ENCODE measurements at regions not wholly inside any gene's neighbourhood (a gene's known extent, or its start where the extent isn't known, plus 50 kb on each side); places are given as distances from the start of the nearest gene placed in this dataset.

DNA sequence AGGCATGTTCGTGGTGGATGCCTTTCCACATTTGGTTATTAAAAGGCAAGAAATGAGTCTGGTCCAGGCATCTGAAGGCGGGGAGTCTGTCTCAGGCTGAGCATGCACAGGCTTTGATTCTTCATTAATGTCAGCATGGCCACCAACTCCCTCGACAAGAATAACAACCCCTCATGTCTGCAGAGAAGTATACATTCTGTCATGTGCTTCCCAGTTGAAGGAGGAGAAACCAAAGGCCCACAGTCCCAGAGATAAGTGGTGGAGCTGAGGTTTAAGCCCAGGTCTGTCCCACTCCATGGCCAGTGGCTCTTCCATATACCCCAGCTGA is 61.6 kb upstream of the LAPTM5 start:
- DNase-seq (ENCODE audit: low spot score), result no peak
- TF ChIP-seq, protein P1, sequence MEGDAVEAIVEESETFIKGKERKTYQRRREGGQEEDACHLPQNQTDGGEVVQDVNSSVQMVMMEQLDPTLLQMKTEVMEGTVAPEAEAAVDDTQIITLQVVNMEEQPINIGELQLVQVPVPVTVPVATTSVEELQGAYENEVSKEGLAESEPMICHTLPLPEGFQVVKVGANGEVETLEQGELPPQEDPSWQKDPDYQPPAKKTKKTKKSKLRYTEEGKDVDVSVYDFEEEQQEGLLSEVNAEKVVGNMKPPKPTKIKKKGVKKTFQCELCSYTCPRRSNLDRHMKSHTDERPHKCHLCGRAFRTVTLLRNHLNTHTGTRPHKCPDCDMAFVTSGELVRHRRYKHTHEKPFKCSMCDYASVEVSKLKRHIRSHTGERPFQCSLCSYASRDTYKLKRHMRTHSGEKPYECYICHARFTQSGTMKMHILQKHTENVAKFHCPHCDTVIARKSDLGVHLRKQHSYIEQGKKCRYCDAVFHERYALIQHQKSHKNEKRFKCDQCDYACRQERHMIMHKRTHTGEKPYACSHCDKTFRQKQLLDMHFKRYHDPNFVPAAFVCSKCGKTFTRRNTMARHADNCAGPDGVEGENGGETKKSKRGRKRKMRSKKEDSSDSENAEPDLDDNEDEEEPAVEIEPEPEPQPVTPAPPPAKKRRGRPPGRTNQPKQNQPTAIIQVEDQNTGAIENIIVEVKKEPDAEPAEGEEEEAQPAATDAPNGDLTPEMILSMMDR (IDR thresholded peaks at IDR 0.05), result no peak
- no peak overlapping the region for H3K27ac ChIP-seq
- no peak overlapping the region for H3K4me3 ChIP-seq

DNA sequence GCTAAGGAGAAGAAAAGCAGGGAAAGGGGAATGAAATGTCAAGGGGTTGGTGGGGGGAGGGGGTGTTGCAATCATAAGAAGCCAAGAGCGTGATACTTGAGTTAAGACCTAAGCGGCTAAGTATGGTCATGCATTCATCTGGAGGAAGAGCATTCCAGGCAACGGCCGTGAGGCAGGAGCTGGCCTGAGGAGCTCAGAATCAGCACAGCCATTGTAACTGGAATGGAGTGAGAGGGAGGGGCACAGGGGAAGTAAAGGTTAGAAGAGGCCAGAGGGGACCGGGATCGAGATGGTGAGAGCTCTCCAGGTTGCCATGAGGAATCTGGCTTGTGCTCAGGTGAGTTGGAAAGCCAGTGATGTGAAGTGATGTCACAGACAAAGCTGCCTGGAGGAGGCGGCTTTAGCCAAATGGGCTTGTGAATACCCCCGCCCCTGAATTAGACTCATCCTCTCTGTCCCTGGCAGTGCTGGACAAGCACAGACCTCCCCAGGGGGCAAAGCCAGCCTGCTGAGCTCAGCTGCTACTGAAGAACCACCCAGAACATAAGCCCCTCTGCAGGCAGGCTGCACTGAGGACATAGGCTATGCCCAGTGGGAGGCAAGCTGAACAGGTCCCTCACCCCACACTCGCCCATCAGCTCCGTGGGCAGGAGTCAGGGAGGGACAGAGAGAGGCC is 61.1 kb upstream of the LAPTM5 start:
- Histone ChIP-seq H3K27ac (no peak overlapping the region), H3K4me3 (no peak overlapping the region)
- TF ChIP-seq, protein P1 (IDR thresholded peaks at IDR 0.05), result no peak
- no peak for DNase-seq (ENCODE audit: low spot score)

DNA sequence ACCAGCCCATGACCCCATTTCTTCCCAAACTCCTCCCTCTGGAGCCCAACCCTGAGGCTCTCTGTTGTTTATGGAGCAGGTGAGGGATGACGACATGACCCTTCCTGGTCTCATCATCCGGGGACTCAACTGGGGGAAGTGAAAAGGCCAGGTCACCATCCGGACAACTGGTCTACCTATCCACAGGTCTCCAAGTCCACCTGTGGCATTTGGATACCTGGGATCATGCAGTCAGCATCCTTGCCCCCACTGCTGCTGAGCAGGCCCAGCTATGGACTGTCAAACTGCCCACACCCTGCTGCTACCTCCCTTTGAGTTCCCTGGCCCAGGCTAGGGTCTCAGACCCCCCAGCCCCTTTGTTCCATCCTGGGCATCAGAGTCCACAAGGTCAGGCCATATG is 60.0 kb upstream of the LAPTM5 start:
- Histone ChIP-seq H3K27ac (no peak overlapping the region), H3K4me3 (no peak overlapping the region)
- DNase-seq (ENCODE audit: low spot score), result no peak
- TF ChIP-seq, protein P1 (IDR thresholded peaks at IDR 0.05), result no peak

DNA sequence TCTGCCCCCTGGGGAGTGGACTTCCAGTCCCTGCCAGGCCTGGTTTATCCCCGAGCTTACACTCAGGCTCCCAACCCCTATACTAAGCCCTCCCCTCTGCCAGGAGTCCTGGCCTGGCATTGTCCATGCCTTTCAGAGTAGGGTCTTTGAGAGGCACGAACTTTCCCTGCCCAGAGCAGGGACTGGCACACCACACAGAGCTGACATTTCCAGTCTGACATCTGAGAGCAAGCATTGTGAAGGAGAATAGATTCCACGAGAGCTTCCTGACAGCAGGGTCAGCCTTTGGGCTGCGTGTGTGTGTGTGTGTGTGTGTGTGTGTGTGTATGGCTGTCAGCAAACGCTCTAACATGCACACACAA is 59.5 kb upstream of the LAPTM5 start:
- TF ChIP-seq, protein P1 (IDR thresholded peaks at IDR 0.05), result no peak
- Histone ChIP-seq H3K27ac (no peak overlapping the region), H3K4me3 (no peak overlapping the region)
- DNase-seq (ENCODE audit: low spot score), result no peak

DNA sequence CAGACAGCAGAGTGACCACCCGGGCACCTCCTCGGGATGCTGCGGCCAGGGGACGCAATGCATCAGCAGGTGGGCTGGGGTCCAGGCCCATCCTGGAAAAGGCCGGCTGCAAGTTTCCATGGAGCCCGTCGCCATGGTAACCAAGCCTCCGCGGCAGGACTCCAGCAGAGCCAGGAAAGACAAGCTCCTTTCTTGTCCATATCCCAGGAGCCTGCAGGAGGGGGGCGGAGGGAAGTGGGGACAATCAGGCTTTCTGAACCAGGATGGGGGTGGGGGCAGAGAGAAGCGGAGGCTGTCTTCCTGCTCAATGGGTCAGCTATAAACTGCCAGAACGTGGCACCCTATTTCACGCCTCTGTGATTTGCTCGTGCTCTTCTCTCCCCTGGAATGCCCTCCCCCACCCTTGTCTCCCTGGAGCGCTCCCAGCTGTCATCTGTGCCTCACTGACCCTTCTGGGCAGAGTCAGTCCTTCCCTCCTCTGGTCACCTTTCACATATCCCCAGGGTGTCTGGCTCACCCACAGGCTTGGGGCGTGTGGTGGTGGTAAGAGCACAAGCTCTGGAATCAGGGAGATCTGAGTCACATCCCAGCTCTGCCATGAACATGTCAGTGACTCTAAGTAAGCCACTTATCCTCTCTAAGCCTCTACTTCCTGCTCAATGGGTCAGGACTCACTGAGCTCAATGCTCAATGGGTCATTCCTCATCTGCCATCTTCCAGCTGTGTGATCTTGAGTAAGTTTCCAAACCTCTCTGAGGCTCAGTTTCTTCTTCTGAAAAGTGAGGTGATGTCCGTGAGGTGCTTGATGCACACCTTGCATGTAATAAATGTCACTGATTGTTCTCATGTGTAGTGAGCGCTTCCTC is 58.9 kb upstream of the LAPTM5 start:
- TF ChIP-seq, protein P1 (IDR thresholded peaks at IDR 0.05), result no peak
- H3K27ac ChIP-seq, result no peak overlapping the region
- H3K4me3 ChIP-seq, result peak overlapping the region; percentile 3
- DNase-seq (ENCODE audit: low spot score), result no peak

DNA sequence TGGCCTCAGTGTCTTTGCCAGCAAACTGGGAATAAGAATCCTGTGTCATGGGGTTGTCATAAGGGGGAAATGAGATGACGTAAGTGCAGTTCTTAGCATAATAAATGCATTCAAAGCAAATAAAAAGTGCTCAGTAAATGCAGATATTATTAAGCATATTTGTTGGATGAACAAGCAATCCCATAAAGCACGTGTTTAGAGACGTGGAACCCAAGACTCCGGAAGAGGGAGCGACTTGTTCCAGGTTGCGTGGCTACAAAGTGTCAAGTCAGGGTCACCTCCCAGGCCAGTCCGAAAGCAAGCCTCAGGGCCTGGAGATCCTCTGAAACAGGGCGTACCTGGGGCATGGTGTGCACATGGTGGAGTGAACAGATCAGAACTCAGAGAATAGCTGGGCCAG is 58.0 kb upstream of the LAPTM5 start:
- DNase-seq (ENCODE audit: low spot score), result no peak
- H3K27ac ChIP-seq, result no peak overlapping the region
- TF ChIP-seq, protein P1 (IDR thresholded peaks at IDR 0.05), result no peak
- H3K4me3 ChIP-seq, result no peak overlapping the region

DNA sequence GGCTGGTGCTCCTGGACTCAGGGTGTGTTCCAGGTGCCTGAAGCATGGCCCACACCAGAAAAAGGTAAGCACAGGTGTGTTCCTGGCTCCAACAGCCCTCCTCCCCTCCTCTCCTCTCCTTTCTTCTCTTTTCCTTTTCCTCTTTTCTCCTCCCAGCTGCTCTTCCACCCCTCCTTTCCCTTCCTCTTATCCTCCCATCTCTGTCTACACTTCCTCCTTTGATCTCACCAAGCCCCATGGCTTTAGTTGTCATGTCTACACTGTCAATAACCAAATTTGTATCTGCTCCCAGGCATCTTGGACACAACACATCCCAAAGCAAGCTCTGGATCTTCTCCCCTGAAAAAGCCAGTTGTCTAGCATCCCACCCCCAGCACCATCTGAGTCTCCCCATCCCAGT is 56.7 kb upstream of the LAPTM5 start:
- no peak overlapping the region for H3K27ac ChIP-seq
- no peak for DNase-seq (ENCODE audit: low spot score)
- TF ChIP-seq, protein P1 (IDR thresholded peaks at IDR 0.05), result no peak
- no peak overlapping the region for H3K4me3 ChIP-seq

All from coronary artery (tissue), 2 donors.